Hepatocyte (in vitro differentiated cells): ENCODE measurements at regions not wholly inside any gene's neighbourhood (a gene's known extent, or its start where the extent isn't known, plus 50 kb on each side); places are given as distances from the start of the nearest gene placed in this dataset.

Experiments
- EZH2 ChIP-seq: fragments of 200-600 bp; sonication (generic); IDR thresholded peaks from 2 replicates; pipeline ENCODE4 v1.6.1; 2016; ENCODE audit warnings: antibody characterized with exemption, mild to moderate bottlenecking, borderline replicate concordance
- TF ChIP-seq, protein P1 (sequence below): fragments of 200-600 bp; sonication (generic); IDR thresholded peaks from 2 replicates; pipeline ENCODE4 v1.5.1; 2016; ENCODE audit warnings: antibody characterized with exemption, mild to moderate bottlenecking; ENCODE audit not compliant: poor library complexity

- TF ChIP-seq, protein P1, sequence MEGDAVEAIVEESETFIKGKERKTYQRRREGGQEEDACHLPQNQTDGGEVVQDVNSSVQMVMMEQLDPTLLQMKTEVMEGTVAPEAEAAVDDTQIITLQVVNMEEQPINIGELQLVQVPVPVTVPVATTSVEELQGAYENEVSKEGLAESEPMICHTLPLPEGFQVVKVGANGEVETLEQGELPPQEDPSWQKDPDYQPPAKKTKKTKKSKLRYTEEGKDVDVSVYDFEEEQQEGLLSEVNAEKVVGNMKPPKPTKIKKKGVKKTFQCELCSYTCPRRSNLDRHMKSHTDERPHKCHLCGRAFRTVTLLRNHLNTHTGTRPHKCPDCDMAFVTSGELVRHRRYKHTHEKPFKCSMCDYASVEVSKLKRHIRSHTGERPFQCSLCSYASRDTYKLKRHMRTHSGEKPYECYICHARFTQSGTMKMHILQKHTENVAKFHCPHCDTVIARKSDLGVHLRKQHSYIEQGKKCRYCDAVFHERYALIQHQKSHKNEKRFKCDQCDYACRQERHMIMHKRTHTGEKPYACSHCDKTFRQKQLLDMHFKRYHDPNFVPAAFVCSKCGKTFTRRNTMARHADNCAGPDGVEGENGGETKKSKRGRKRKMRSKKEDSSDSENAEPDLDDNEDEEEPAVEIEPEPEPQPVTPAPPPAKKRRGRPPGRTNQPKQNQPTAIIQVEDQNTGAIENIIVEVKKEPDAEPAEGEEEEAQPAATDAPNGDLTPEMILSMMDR, result no peak
- no peak for TF ChIP-seq EZH2
These were observed 90.9 kb downstream of the HS1BP3 start for GRCh38 chr2:20560011-20560410.
